Smooth muscle cell (in vitro differentiated cells): ENCODE measurements at regions not wholly inside any gene's neighbourhood (a gene's known extent, or its start where the extent isn't known, plus 50 kb on each side); places are given as distances from the start of the nearest gene placed in this dataset.

Experiments
- DNase-seq: peaks from one replicate; lab custom pipeline; 2025; ENCODE audit not compliant: unreplicated experiment; lab: John Stamatoyannopoulos, UW
- H2AFZ ChIP-seq: fragments of 200-600 bp; sonication (generic); 2 replicates; pipeline ENCODE4 v1.6.0; 2016; ENCODE audit warnings: antibody characterized with exemption, low read depth, mild to moderate bottlenecking
- H3F3A ChIP-seq: fragments of 200-600 bp; sonication (generic); 2 replicates; pipeline ENCODE4 v1.6.0; 2017; ENCODE audit warnings: antibody characterized with exemption, low read depth
- H3K27ac ChIP-seq: fragments of 200-600 bp; sonication (generic); 2 replicates; pipeline ENCODE4 v1.5.1; 2016; ENCODE audit warnings: low read depth, mild to moderate bottlenecking
- H3K27me3 ChIP-seq: fragments of 200-600 bp; sonication (generic); 2 replicates; pipeline ENCODE4 v1.6.1; 2016; ENCODE audit warnings: low read depth, mild to moderate bottlenecking
- H3K36me3 ChIP-seq: fragments of 200-600 bp; sonication (generic); 2 replicates; pipeline ENCODE4 v1.5.1; 2016; ENCODE audit warnings: low read depth
- H3K4me1 ChIP-seq: fragments of 200-600 bp; sonication (generic); 2 replicates; pipeline ENCODE4 v1.5.1; 2016; ENCODE audit warnings: low read depth
- H3K4me2 ChIP-seq: fragments of 200-600 bp; sonication (generic); 2 replicates; pipeline ENCODE4 v1.6.0; 2016; ENCODE audit warnings: mild to moderate bottlenecking
- H3K4me3 ChIP-seq: fragments of 200-600 bp; sonication (generic); 2 replicates; pipeline ENCODE4 v1.5.1; 2016; ENCODE audit warnings: mild to moderate bottlenecking
- H3K79me2 ChIP-seq: fragments of 200-600 bp; sonication (generic); 2 replicates; pipeline ENCODE4 v1.6.0; 2016; ENCODE audit warnings: low read depth, mild to moderate bottlenecking
- H3K9ac ChIP-seq: fragments of 200-600 bp; sonication (generic); 2 replicates; pipeline ENCODE4 v1.6.0; 2016; ENCODE audit warnings: low read depth
- H3K9me3 ChIP-seq: fragments of 200-600 bp; sonication (generic); replicated peaks from 2 replicates; pipeline ENCODE4 v1.5.1; 2016; ENCODE audit warnings: low read depth
- H4K20me1 ChIP-seq: fragments of 200-600 bp; sonication (generic); 2 replicates; pipeline ENCODE4 v1.6.0; 2016; ENCODE audit warnings: low read depth
- CTCF ChIP-seq: fragments of 200-600 bp; sonication (generic); IDR thresholded peaks from 2 replicates; pipeline ENCODE4 v1.5.1; 2017; ENCODE audit warnings: borderline replicate concordance, mild to moderate bottlenecking, antibody characterized with exemption; ENCODE audit not compliant: insufficient read depth, poor library complexity, severe bottlenecking
- WGBS: methylation state at CpG from one replicate; pipeline ENCODE4 v1.1.7; 2016; ENCODE audit warnings: low lambda C conversion rate; 5-methylcytosine and 5-hydroxymethylcytosine counted together

GRCh38 chr3:148211725-148212124 lies 486.0 kb upstream of the AGTR1 start:
- Histone ChIP-seq H3K36me3 (no peaks in the 10 kb centered on the region), H3K4me3 (no peak overlapping the region), H3K27ac (no peak overlapping the region), H3K27me3 (no peaks in the 10 kb centered on the region), H3K4me1 (no peaks in the 10 kb centered on the region), H3K79me2 (no peaks in the 10 kb centered on the region), H3F3A (no peaks in the 10 kb centered on the region), H3K9ac (no peak overlapping the region), H4K20me1 (no peaks in the 10 kb centered on the region), H2AFZ (no peak overlapping the region), H3K9me3 (no peaks in the 10 kb centered on the region), H3K4me2 (no peak overlapping the region)
- TF ChIP-seq CTCF, result no peak
- no peak for DNase-seq

- Histone ChIP-seq H4K20me1 (no peaks in the 10 kb centered on the region), H3K79me2 (no peaks in the 10 kb centered on the region), H3F3A (no peaks in the 10 kb centered on the region), H2AFZ (no peak overlapping the region), H3K9me3 (no peaks in the 10 kb centered on the region), H3K4me2 (no peak overlapping the region), H3K4me3 (no peak overlapping the region), H3K27ac (no peak overlapping the region), H3K36me3 (no peaks in the 10 kb centered on the region), H3K4me1 (no peaks in the 10 kb centered on the region), H3K9ac (no peak overlapping the region), H3K27me3 (no peaks in the 10 kb centered on the region)
- DNase-seq, result no peak
- TF ChIP-seq CTCF, result no peak
- WGBS, result 81% methylated on average over 3 of the region's 3 CpGs
Observed at GRCh38 chr3:148214705-148215104, 483.0 kb upstream of the AGTR1 start.

GRCh38 chr3:148217317-148217716 lies 480.4 kb upstream of the AGTR1 start:
- H3K4me1 ChIP-seq, result no peaks in the 10 kb centered on the region
- DNase-seq, result no peak
- WGBS, result 90% methylated on average over 3 of the region's 3 CpGs
- H3K27me3 ChIP-seq, result no peaks in the 10 kb centered on the region
- H4K20me1 ChIP-seq, result no peaks in the 10 kb centered on the region
- no peak for TF ChIP-seq CTCF
- H3K4me2 ChIP-seq, result no peak overlapping the region
- H3K4me3 ChIP-seq, result no peak overlapping the region
- no peaks in the 10 kb centered on the region for H3K36me3 ChIP-seq
- no peak overlapping the region for H3K9ac ChIP-seq
- H3K79me2 ChIP-seq, result no peaks in the 10 kb centered on the region
- no peaks in the 10 kb centered on the region for H3K9me3 ChIP-seq
- no peaks in the 10 kb centered on the region for H3F3A ChIP-seq
- no peak overlapping the region for H2AFZ ChIP-seq
- no peak overlapping the region for H3K27ac ChIP-seq

GRCh38 chr3:148218222-148218621 lies 479.5 kb upstream of the AGTR1 start:
- no peaks in the 10 kb centered on the region for H3F3A ChIP-seq
- no peak for DNase-seq
- no peak overlapping the region for H3K27ac ChIP-seq
- no peak for TF ChIP-seq CTCF
- WGBS, result 86% methylated on average over 3 of the region's 3 CpGs
- H3K27me3 ChIP-seq, result no peaks in the 10 kb centered on the region
- no peaks in the 10 kb centered on the region for H4K20me1 ChIP-seq
- H3K4me3 ChIP-seq, result no peak overlapping the region
- no peak overlapping the region for H3K9ac ChIP-seq
- no peak overlapping the region for H2AFZ ChIP-seq
- no peaks in the 10 kb centered on the region for H3K36me3 ChIP-seq
- H3K4me1 ChIP-seq, result peaks cover 1% of the 10 kb centered on the region
- H3K79me2 ChIP-seq, result no peaks in the 10 kb centered on the region
- no peak overlapping the region for H3K4me2 ChIP-seq
- no peaks in the 10 kb centered on the region for H3K9me3 ChIP-seq
